EH (cell line): ENCODE measurements at regions not wholly inside any gene's neighbourhood (a gene's known extent, or its start where the extent isn't known, plus 50 kb on each side); places are given as distances from the start of the nearest gene placed in this dataset.
"Not testable (repeated sequence)": the region's sequence is repeated elsewhere in the genome, so short reads cannot be mapped to it uniquely, and the experiment has no call there.

Experiments
- DNase-seq: peaks from one replicate; pipeline ENCODE4 v3.0.0-alpha.2; 2015; ENCODE audit warnings: low read depth

- no peak for DNase-seq
Observed at GRCh38 chr2:142649581-142649980, 227.9 kb upstream of the KYNU start.

- DNase-seq, result no peak
Observed at GRCh38 chr2:142642650-142643049, 234.8 kb upstream of the KYNU start.

- DNase-seq, result no peak
Observed at GRCh38 chr2:142629193-142629592, 248.3 kb upstream of the KYNU start.

- no peak for DNase-seq
Observed at GRCh38 chr2:142621287-142621686, 256.2 kb upstream of the KYNU start.

GRCh38 chr2:142617461-142617860 is 260.0 kb upstream of the KYNU start:
- no peak for DNase-seq

GRCh38 chr2:142615876-142616275 is 261.6 kb upstream of the KYNU start:
- DNase-seq, result no peak

GRCh38 chr2:142613193-142613592 is 264.3 kb upstream of the KYNU start:
- not testable (repeated sequence) for DNase-seq

GRCh38 chr2:142605421-142605820 is 272.0 kb upstream of the KYNU start:
- DNase-seq, result no peak

GRCh38 chr2:142603759-142604158 is 273.7 kb upstream of the KYNU start:
- peak; percentile 13 for DNase-seq

GRCh38 chr2:142602418-142602989 is 275.0 kb upstream of the KYNU start:
- no peak for DNase-seq

GRCh38 chr2:142601794-142602193 is 275.7 kb upstream of the KYNU start:
- no peak for DNase-seq

GRCh38 chr2:142599504-142599903 is 278.0 kb upstream of the KYNU start:
- no peak for DNase-seq

GRCh38 chr2:142598846-142599245 is 278.6 kb upstream of the KYNU start:
- DNase-seq, result peak; percentile 42

- peak; percentile 74 for DNase-seq
Observed at GRCh38 chr2:142596334-142597088, 281.0 kb upstream of the KYNU start.

- no peak for DNase-seq
Observed at GRCh38 chr2:142594935-142595334, 282.5 kb upstream of the KYNU start.

GRCh38 chr2:142592171-142592570 is 285.3 kb upstream of the KYNU start:
- DNase-seq, result no peak

- DNase-seq, result peak; percentile 52
Observed at GRCh38 chr2:142591420-142591819, 286.0 kb upstream of the KYNU start.

- DNase-seq, result peak; percentile 14
Observed at GRCh38 chr2:142588269-142588668, 289.2 kb upstream of the KYNU start.

- no peak for DNase-seq
Observed at GRCh38 chr2:142586693-142587580, 290.5 kb upstream of the KYNU start.

GRCh38 chr2:142585785-142586184 is 291.7 kb upstream of the KYNU start:
- DNase-seq, result no peak

- no peak for DNase-seq
Observed at GRCh38 chr2:142582317-142582716, 295.1 kb upstream of the KYNU start.

GRCh38 chr2:142581491-142581890 is 296.0 kb upstream of the KYNU start:
- DNase-seq, result no peak

GRCh38 chr2:142580691-142581090 is 296.8 kb upstream of the KYNU start:
- DNase-seq, result no peak
